Parathyroid adenoma (tissue), 2 donors: ENCODE measurements at regions not wholly inside any gene's neighbourhood (a gene's known extent, or its start where the extent isn't known, plus 50 kb on each side); places are given as distances from the start of the nearest gene placed in this dataset.

Experiments
- H2AFZ ChIP-seq: fragments of 300-600 bp; sonication (generic); one replicate; pipeline ENCODE4 v1.7.0; 2017; ENCODE audit warnings: antibody characterized with exemption, mild to moderate bottlenecking
- H3K27ac ChIP-seq: fragments of 300-600 bp; sonication (generic); one replicate; pipeline ENCODE4 v1.7.0; 2017
- H3K27me3 ChIP-seq: fragments of 300-600 bp; sonication (generic); one replicate; pipeline ENCODE4 v1.7.0; 2017; ENCODE audit warnings: low read length; ENCODE audit not compliant: control insufficient read depth, insufficient read depth
- H3K36me3 ChIP-seq: fragments of 300-600 bp; sonication (generic); one replicate; pipeline ENCODE4 v1.7.0; 2017; ENCODE audit warnings: low read length; ENCODE audit not compliant: control insufficient read depth, insufficient read depth
- H3K4me1 ChIP-seq: fragments of 300-600 bp; sonication (generic); one replicate; pipeline ENCODE4 v1.7.0; 2017; ENCODE audit warnings: control low read depth
- H3K4me2 ChIP-seq: fragments of 300-600 bp; sonication (generic); one replicate; pipeline ENCODE4 v1.7.0; 2017; ENCODE audit warnings: low read length
- H3K4me3 ChIP-seq: fragments of 300-600 bp; sonication (generic); one replicate; pipeline ENCODE4 v1.7.0; 2017; ENCODE audit warnings: low read depth, low read length
- H3K79me2 ChIP-seq: fragments of 300-600 bp; sonication (generic); one replicate; pipeline ENCODE4 v1.7.0; 2017; ENCODE audit warnings: control low read depth
- H3K9ac ChIP-seq: fragments of 300-600 bp; sonication (generic); one replicate; pipeline ENCODE4 v1.7.0; 2017; ENCODE audit warnings: mild to moderate bottlenecking
- H3K9me3 ChIP-seq: fragments of 300-600 bp; sonication (generic); one replicate; pipeline ENCODE4 v1.7.0; 2017; ENCODE audit warnings: low read length; ENCODE audit not compliant: control insufficient read depth
- CTCF ChIP-seq: fragments of 300-600 bp; sonication (generic); IDR thresholded peaks from one replicate; pipeline ENCODE4 v1.7.0; 2017; ENCODE audit warnings: antibody characterized with exemption, mild to moderate bottlenecking
- donor health status: primary hyperparathyroidism.

- H2AFZ ChIP-seq, result no peak overlapping the region
- H3K79me2 ChIP-seq, result no peaks in the 10 kb centered on the region
- no peak overlapping the region for H3K4me2 ChIP-seq
- no peak overlapping the region for H3K4me3 ChIP-seq
- H3K27ac ChIP-seq, result no peak overlapping the region
- no peak for TF ChIP-seq CTCF
- no peaks in the 10 kb centered on the region for H3K36me3 ChIP-seq
- no peaks in the 10 kb centered on the region for H3K4me1 ChIP-seq
- H3K9ac ChIP-seq, result no peak overlapping the region
- peaks cover 2% of the 10 kb centered on the region for H3K9me3 ChIP-seq
- H3K27me3 ChIP-seq, result no peaks in the 10 kb centered on the region
These were observed 112.0 kb upstream of the CHST15 start for GRCh38 chr10:124205432-124205831.

- H3K36me3 ChIP-seq, result no peaks in the 10 kb centered on the region
- no peak overlapping the region for H2AFZ ChIP-seq
- no peak overlapping the region for H3K4me3 ChIP-seq
- H3K9me3 ChIP-seq, result peaks cover 2% of the 10 kb centered on the region
- no peak for TF ChIP-seq CTCF
- no peak overlapping the region for H3K4me2 ChIP-seq
- no peaks in the 10 kb centered on the region for H3K4me1 ChIP-seq
- H3K79me2 ChIP-seq, result no peaks in the 10 kb centered on the region
- no peak overlapping the region for H3K9ac ChIP-seq
- no peaks in the 10 kb centered on the region for H3K27me3 ChIP-seq
- H3K27ac ChIP-seq, result no peak overlapping the region
These were observed 111.3 kb upstream of the CHST15 start for GRCh38 chr10:124204726-124205125.

- TF ChIP-seq CTCF, result no peak
- no peaks in the 10 kb centered on the region for H3K79me2 ChIP-seq
- H3K36me3 ChIP-seq, result no peaks in the 10 kb centered on the region
- H3K9ac ChIP-seq, result no peak overlapping the region
- H3K27me3 ChIP-seq, result no peaks in the 10 kb centered on the region
- H3K9me3 ChIP-seq, result no peaks in the 10 kb centered on the region
- no peak overlapping the region for H2AFZ ChIP-seq
- H3K27ac ChIP-seq, result no peak overlapping the region
- no peaks in the 10 kb centered on the region for H3K4me1 ChIP-seq
- H3K4me2 ChIP-seq, result no peak overlapping the region
- H3K4me3 ChIP-seq, result no peak overlapping the region
These were observed 106.6 kb upstream of the CHST15 start for GRCh38 chr10:124200011-124200410.

GRCh38 chr10:124198871-124199270 is 105.5 kb upstream of the CHST15 start:
- H3K36me3 ChIP-seq, result no peaks in the 10 kb centered on the region
- H3K27ac ChIP-seq, result no peak overlapping the region
- no peaks in the 10 kb centered on the region for H3K4me1 ChIP-seq
- no peak for TF ChIP-seq CTCF
- no peak overlapping the region for H3K4me2 ChIP-seq
- no peak overlapping the region for H2AFZ ChIP-seq
- no peak overlapping the region for H3K9ac ChIP-seq
- H3K9me3 ChIP-seq, result no peaks in the 10 kb centered on the region
- H3K79me2 ChIP-seq, result no peaks in the 10 kb centered on the region
- no peak overlapping the region for H3K4me3 ChIP-seq
- no peaks in the 10 kb centered on the region for H3K27me3 ChIP-seq

- no peaks in the 10 kb centered on the region for H3K36me3 ChIP-seq
- no peak for TF ChIP-seq CTCF
- no peaks in the 10 kb centered on the region for H3K4me1 ChIP-seq
- no peak overlapping the region for H3K4me3 ChIP-seq
- no peak overlapping the region for H2AFZ ChIP-seq
- H3K4me2 ChIP-seq, result no peak overlapping the region
- H3K79me2 ChIP-seq, result no peaks in the 10 kb centered on the region
- no peaks in the 10 kb centered on the region for H3K9me3 ChIP-seq
- no peak overlapping the region for H3K27ac ChIP-seq
- no peaks in the 10 kb centered on the region for H3K27me3 ChIP-seq
- H3K9ac ChIP-seq, result no peak overlapping the region
These were observed 104.7 kb upstream of the CHST15 start for GRCh38 chr10:124198125-124198501.
